CD4-positive, alpha-beta T cell treated with Interleukin-17A for 1 hour (primary cell): ENCODE measurements at regions not wholly inside any gene's neighbourhood (a gene's known extent, or its start where the extent isn't known, plus 50 kb on each side); places are given as distances from the start of the nearest gene placed in this dataset.

Source experiments
- DNase-seq: peaks from one replicate; pipeline ENCODE4 v3.0.0-alpha.2; 2020

GRCh38 chr20:22652681-22653588, 68.6 kb upstream of the FOXA2 start:
- DNase-seq, result no peak

- no peak for DNase-seq
Observed at GRCh38 chr20:22653658-22654642, 69.6 kb upstream of the FOXA2 start.

GRCh38 chr20:22663528-22664025, 79.2 kb upstream of the FOXA2 start:
- no peak for DNase-seq

- DNase-seq, result no peak
Observed at GRCh38 chr20:22667198-22667597, 82.8 kb upstream of the FOXA2 start.

DNA sequence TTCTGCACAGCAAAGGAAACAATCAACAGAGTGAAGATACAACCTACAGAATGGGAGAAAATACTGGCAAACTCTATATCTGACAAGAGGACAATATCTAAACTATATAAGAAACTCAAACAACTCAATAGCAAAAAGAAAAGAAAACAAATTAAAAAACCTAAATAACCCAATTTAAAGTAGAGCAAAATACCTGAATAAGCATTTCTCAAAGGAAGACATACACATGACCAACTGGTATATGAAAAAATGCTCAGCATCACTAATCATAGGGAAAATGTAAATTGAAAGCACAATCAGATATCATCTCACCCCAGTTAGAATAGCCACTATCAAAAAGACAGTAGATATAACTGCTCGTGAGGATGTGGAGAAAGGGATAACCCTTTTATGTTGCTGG, 87.8 kb upstream of the FOXA2 start:
- DNase-seq, result no peak

GRCh38 chr20:22673467-22673866, 89.1 kb upstream of the FOXA2 start:
- no peak for DNase-seq

DNA sequence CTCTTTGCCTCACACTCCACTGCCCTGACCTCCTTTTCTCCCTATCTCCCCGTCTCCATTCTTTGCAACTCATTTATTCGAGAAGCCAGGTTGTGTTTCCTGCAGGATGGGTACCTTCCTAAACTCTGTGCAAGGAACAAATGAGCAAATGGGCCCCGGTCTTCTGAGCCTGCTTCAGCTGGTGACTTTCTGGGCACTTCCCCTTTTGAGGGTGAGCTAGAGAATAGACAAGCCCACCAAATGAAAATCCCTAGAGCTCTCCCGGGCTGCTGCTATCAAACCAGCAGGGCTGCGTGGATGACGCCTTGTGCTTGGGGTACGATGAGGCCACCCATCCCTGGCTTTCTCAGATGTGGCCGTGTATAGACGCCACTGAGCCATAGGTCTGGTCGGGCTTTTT, 91.0 kb upstream of the FOXA2 start:
- no peak for DNase-seq

DNA sequence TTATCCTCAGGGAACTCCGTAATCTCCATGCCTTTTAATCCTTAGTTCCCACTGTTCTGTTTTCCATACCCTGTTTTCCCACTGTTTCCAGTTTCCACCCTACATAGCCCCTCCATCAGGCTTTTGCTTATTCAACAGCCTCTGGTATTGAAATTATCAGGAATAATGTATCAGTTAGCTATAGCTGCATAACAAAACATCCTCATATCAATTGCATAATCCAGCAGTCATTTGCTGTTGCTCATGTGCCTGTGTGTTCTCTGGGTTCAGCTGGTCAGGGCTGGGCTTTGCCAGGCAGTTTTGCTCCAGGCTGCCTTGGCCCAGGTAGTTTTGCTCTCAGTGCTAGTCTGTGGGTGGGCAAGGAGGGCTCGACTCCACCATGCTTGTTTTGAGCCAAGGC, 94.3 kb upstream of the FOXA2 start:
- DNase-seq, result no peak

DNA sequence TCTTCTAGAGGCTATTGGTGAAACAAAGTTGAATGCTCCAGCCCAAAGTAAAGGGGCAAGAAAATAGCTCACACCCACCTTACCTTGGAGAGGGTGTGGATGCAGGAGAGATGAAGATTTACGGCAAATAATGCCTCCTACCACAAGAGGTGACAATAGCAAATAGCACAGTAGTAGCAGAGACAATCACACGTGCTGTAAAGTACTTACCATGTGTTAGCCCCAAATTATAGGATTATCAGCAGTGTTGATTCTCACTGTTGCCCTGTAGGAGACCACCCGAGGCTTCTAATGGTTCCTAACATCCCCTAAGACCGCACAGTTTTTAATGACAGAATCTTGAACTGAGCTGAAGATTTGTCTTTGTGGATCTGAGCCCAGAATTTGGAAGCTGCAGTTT, 94.8 kb upstream of the FOXA2 start:
- DNase-seq, result no peak

GRCh38 chr20:22680031-22680740, 95.8 kb upstream of the FOXA2 start:
- DNase-seq, result no peak

GRCh38 chr20:22681591-22682248, 97.3 kb upstream of the FOXA2 start:
- no peak for DNase-seq

GRCh38 chr20:22682381-22682780, 98.0 kb upstream of the FOXA2 start:
- no peak for DNase-seq

DNA sequence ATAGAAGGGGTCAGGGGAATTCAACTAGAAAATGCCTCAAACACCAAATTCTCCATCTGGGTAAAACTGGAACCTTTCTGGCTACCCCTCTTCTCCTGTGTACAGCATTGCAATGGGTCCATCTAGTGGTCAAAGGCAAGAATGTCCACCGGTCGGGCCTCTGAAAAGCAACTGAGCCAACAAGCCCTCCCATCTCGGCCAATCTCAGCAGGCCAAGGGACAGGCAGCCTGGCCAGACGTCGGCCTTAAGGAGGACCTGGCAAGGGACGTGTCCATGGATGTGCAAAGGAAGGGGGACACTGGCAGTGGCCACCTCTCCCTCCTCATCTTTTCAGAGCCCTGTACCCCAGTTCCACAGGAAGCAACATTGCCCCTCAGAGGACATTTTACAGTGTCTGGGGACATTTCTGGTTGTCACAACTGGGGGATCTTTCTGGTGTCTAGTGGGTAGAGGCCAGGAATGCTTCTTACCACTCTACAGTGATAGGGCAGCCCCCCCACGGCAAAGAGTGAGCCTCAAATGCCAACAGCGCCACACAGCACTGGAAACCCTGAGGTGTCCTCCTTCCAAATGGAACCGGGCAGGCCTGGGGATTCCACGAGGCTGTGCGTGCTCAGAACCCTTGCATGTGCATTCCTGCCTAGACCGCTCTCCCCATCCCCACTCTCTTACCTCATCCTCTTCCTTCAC, 99.8 kb upstream of the FOXA2 start:
- peak; percentile 22 for DNase-seq

GRCh38 chr20:22684763-22685443, 100.5 kb upstream of the FOXA2 start:
- DNase-seq, result no peak

- no peak for DNase-seq
Observed at GRCh38 chr20:22686097-22686496, 101.7 kb upstream of the FOXA2 start.

- DNase-seq, result no peak
Observed at GRCh38 chr20:22687676-22688349, 103.4 kb upstream of the FOXA2 start.

- no peak for DNase-seq
Observed at GRCh38 chr20:22688485-22688884, 104.1 kb upstream of the FOXA2 start.

DNA sequence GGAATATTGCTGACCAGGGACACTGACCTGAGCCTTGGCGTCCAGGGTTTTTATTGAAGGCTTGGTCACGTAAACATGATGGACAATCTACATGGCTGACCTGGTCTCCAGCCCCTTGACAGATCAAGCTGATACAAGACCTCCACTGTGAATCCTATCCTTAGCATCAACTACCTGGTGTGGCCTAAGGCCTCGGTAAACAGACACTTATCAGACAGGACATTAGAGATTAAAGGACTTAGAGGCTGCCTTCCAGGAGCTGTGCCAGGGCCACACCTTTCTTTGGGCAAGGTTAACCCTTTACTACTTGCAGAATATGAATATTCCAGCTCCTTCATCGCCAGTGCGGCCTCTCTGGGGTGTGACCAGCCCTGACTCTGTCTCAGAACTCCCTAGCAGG, 104.9 kb upstream of the FOXA2 start:
- DNase-seq, result no peak

DNA sequence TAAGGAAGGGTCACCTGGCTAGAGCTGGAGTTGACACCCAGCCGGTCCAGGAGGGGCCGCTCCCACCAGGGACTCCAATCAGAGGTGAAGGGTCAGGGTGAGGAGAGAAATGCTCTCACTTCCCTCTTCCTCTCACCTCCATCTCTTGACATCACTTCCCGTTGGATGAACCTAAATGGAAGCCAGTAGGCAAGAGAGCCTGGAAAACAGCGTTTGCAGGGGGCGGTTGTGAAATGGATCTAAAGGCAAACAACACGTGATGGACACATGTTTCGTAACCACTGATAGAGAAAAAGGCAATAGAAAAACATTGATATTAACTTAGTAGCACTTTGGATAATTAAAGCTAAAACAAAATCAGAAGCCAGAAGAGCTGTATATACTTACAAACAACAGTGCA, 105.6 kb upstream of the FOXA2 start:
- no peak for DNase-seq

DNA sequence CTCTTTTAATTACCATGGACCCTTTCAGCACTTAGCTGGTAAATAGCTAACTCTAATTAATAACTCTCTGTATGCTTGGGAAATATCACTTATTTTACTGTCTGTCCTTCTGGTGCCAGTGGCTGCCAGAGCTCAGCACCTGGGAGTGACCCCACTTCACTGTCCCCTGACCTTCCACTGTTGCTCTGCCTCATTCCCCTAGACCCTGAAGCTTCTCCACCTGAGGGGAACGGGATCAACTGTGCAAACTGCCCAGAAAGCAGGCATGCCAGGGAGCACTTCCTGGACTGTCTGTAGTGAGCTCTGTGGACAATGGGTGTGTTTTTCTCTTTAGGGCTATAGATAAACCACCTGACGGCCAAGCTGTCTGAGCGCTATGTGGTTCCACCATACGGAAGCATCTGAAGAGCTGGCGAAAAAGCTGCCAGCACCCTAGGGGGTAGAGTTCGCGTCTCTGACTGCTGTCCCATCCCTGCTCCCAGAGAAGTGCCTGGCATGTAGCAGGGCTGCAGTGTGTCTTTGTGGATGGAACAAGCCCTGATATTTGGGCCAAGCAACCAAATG, 106.3 kb upstream of the FOXA2 start:
- no peak for DNase-seq
